ENCODE measurements at regions not wholly inside any gene's neighbourhood (a gene's known extent, or its start where the extent isn't known, plus 50 kb on each side); places are given as distances from the start of the nearest gene placed in this dataset.
"Not testable (repeated sequence)": the region's sequence is repeated elsewhere in the genome, so short reads cannot be mapped to it uniquely, and the experiment has no call there.

- DNase-seq (ENCODE audit: low read depth), result peak; percentile 29
Measured at GRCh38 chr1:55309053-55309452, 93.9 kb upstream of the USP24 start.

DNA sequence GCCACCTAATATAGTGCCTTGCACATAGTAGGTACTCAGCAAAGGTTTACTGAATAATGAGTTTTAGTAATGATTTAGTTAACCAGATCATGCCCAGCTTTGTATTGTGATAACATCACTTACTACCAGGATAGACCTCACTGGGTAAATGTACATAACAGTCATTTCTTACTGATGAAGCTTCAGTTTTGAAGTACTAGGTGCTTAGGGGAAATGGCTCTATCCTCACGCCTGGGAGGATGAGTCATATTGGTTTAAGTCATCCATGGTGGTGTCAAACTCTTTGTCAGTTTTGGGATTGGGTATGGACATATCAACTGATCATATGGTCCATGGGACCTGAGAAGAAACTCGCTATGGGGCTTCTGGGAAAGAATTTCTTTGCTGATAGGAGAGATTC lies 90.6 kb upstream of the USP24 start:
- DNase-seq (ENCODE audit: low read depth), result no peak

DNA sequence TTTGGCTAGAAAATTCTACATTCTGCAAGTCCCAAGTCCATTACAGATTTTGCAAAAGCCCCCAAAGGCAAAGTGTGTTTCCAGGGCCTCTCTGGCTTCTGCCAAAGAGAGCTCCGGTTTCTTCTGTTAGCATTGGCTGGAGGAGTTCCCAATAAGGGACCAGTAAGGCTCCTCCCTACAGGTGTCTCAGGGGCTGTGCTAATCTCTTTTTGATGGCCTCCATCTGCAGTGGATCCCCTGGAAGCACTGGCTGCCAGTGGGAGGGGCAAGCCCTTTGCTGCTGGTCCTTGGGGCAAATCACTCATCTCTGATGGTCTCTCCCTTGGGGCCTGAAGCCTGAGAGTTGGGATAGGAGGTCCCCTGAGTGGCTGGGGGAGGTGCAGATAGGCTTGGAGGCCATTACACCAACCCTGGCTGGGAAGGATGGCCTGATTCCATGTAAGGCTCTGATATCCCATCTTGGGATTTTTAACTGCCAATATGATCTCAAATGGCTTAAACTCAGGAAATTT lies 89.1 kb upstream of the USP24 start:
- no peak for DNase-seq (ENCODE audit: low read depth)

DNA sequence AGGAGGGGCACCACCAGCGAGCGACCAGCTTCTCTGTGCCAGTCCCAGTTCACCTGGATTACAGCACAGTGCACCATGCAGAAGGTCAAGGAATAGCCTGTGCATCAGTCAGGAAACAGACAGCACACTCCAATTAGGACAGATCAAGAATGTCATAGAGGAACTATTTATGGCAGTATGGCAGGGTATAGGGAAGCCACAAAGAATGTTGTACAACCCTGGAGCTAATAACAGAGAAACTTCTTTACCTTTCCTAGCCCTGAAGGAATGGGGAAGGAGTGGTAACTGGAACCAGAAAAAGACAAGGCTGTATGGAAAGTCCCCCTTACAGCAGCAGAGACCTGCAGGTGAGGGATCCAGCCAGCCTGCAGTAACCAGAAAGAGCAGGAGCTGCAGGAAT lies 87.8 kb upstream of the USP24 start:
- no peak for DNase-seq (ENCODE audit: low read depth)

DNA sequence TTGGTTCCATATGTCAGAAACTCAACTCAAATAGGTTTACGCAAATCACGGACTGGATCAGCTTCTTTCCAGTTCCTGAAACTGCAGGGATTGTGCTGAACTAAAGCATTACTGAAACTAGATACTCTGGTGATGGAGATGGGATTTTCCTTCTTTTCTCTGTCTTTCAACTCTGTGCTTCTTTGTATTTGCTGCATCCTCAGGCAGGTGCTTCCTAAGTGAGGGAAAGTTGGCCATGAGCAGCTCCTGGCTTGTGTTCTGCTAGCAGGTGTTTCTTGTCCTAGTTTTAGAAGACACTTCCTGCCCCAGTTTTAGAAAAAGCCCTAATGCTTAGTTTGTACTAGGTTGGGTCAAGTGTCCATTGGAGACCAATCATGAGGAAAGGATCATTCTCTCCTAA lies 86.7 kb upstream of the USP24 start:
- DNase-seq (ENCODE audit: low read depth), result no peak

- DNase-seq (ENCODE audit: low read depth), result no peak
Measured at GRCh38 chr1:55300975-55301374, 85.8 kb upstream of the USP24 start.

DNA sequence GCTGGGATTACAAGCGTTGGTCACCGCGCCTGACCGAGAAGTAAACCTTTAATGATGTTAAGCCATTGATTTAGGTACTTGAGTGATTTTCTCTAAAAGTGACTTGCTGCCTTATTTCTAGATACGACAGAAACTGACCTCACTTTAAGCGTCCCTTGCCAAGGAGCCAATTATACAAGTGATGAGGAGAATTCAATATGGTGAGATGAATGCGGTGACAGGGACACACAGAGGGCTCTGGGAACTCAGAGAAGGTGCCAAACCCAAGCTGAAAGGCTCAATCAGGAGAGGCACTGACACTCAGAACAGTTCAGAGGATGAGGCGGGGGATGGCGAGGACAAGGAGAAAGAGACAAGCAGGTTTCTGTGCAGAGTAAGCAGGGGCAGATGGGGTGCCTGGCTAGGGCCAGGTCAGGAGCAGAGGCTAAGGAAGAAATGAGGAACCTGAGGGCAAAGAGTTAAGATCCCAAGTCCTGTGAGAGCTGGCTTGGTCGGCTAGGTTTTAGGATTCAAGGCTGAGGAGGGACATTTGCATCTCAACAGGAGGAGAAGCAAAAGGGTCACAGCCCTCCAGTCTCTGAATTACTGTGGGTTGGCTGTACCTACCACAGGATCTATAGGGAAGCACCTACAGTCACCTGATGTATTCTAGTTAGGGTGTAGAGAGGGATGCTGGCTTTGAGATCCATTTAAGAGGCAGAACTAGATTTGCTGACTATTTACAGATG lies 83.2 kb upstream of the USP24 start:
- no peak for DNase-seq (ENCODE audit: low read depth)

DNA sequence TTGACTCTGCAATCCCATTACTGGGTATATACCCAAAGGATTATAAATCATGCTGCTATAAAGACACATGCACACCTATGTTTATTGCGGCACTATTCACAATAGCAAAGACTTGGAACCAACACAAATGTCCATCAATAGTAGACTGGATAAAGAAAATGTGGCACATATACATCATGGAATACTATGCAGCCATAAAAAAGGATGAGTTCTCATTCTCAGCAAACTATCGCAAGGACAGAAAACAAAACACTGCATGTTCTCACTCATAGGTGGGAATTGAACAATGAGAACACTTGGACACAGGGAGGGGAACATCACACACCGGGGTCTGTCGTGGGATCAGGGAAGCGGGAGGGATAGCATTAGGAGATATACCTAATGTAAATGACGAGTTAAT lies 81.1 kb upstream of the USP24 start:
- not testable (repeated sequence) for DNase-seq (ENCODE audit: low read depth)

- no peak for DNase-seq (ENCODE audit: low read depth)
Measured at GRCh38 chr1:55289614-55290013, 74.5 kb upstream of the USP24 start.

GRCh38 chr1:55289042-55289441 lies 73.9 kb upstream of the USP24 start:
- no peak for DNase-seq (ENCODE audit: low read depth)

DNA sequence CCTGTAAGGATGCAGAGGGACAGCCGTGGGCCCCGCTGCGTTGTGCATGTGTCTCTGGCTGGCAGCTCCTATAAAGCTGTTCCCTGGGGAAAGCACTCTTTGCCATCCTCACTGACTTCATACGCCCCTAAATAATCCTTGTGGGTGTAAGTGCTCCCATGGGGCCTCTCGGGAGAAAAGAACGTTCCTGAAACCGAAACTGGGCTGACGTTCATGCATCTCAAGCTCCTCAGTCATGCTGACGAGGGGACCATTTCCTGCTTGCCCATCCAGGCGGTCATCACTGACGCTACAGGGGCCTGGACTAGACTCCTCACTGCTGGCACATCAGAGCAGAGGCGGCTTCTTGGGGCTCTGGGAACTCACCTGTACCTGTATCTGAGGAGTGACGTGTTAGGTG lies 73.1 kb upstream of the USP24 start:
- DNase-seq (ENCODE audit: low read depth), result peak; percentile 40

GRCh38 chr1:55287723-55288122 lies 72.6 kb upstream of the USP24 start:
- no peak for DNase-seq (ENCODE audit: low read depth)

DNA sequence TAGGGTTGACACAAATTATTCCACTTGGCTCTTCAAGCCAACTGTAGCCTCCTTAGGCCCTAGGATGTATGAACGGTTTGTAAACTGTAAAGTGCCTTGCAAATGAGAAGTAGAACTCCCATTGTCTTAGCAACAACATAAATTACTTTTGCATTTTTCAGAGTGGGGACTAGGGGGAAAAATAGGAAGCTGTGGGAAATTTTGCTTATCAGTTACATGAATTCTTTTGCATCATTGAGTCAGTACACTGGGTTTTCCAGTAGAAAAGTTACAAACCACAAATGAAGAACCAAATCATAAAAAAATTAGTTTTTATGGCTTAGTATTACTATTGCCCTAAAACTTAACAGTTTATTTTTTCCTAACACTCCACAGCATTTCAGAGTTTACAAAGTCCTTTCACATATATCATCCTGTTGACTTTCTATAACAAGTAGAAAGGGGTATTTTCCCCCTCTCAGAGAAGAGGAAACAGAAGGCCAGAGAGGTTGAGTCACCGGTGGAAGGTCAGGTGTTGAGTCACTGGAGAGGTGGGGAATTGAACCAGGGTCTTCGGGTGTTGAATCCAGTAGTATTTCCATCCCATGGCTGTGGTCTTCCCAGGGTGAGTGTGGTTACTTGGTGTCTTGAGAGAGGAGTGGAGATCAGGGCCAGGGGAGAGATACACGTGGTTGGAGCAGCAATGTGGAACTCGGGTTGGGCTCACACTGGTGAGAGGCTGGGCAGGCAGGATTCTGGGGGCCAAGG lies 71.9 kb upstream of the USP24 start:
- DNase-seq (ENCODE audit: low read depth), result no peak

DNA sequence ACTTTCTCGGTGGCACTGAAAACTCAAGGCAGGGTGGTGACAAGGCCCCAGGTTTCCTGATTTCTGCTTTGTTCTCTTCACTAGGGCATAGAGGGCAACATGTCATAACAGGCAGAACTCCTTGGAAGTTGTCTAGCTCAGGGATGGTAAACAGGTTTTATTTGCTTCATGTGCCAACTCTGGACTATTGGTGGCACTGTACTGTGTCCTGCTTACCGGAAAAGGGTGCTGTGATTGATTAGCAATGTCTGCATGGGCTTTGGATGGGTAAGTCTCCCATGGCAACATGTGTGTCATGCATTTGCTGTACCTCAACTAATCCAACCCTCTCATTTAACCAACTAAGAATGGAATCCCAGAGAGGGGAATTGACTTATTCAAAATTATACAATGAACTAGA lies 70.7 kb upstream of the USP24 start:
- DNase-seq (ENCODE audit: low read depth), result no peak

- DNase-seq (ENCODE audit: low read depth), result peak; percentile 57
Measured at GRCh38 chr1:55284856-55285255, 69.7 kb upstream of the USP24 start.

- no peak for DNase-seq (ENCODE audit: low read depth)
Measured at GRCh38 chr1:55282058-55282457, 66.9 kb upstream of the USP24 start.

GRCh38 chr1:55280731-55281130 lies 65.6 kb upstream of the USP24 start:
- no peak for DNase-seq (ENCODE audit: low read depth)

GRCh38 chr1:55279627-55280026 lies 64.5 kb upstream of the USP24 start:
- DNase-seq (ENCODE audit: low read depth), result no peak

GRCh38 chr1:55278378-55278777 lies 63.2 kb upstream of the USP24 start:
- no peak for DNase-seq (ENCODE audit: low read depth)

- DNase-seq (ENCODE audit: low read depth), result peak; percentile 56
Measured at GRCh38 chr1:55277377-55278130, 62.4 kb upstream of the USP24 start.

DNA sequence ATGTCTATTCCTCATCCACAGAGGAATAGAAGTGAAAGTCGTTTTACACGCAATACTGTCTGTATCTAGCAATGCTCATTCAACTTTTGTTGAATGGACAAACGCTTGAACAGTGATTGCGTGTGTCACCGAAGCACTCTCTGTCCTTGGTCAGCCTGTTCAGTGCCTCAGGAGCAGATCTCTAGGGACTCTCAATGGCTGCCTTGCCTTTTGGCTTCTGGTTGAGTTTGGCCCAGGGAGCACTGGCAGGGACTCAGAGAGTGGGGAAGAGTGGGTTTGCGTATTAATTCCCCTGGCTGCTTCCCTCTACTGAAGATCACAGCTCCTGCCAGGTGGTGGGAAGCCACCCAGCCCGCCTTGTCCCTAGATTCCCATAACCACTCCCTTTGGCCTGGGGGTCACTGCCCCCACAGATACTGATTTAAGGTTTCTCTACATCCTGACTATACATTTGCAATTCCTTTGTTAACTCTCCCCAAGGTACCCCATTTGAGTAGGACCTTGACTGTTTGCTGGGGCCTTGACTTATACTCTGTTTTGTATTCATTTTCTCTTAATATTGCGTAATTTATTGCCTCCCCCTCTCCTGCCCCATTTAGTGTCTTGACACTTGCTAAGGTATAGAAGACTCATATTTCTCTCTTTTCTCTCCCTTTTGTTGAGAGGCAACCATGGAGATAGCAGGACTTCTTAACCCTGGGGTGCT lies 61.7 kb upstream of the USP24 start:
- no peak for DNase-seq (ENCODE audit: low read depth)

- DNase-seq (ENCODE audit: low read depth), result no peak
Measured at GRCh38 chr1:55275941-55276341, 60.8 kb upstream of the USP24 start.

Data from stromal cell of bone marrow (primary cell).